Renal cortex interstitium (tissue), 11 donors: ENCODE measurements at regions not wholly inside any gene's neighbourhood (a gene's known extent, or its start where the extent isn't known, plus 50 kb on each side); places are given as distances from the start of the nearest gene placed in this dataset.
"Not testable (repeated sequence)": the region's sequence is repeated elsewhere in the genome, so short reads cannot be mapped to it uniquely, and the experiment has no call there.

Source experiments
- DNase-seq, 11 donors: peaks; one replicate each; pipeline ENCODE4 v3.0.0-alpha.2; 2013; ENCODE audit warnings: low read depth in 9 of 11, low spot score in 4 of 11; ENCODE audit errors: extremely low read depth in 1 of 11

GRCh38 chr10:85316276-85316675 is 987.9 kb downstream of the CCSER2 start:
- DNase-seq: no peak

DNA sequence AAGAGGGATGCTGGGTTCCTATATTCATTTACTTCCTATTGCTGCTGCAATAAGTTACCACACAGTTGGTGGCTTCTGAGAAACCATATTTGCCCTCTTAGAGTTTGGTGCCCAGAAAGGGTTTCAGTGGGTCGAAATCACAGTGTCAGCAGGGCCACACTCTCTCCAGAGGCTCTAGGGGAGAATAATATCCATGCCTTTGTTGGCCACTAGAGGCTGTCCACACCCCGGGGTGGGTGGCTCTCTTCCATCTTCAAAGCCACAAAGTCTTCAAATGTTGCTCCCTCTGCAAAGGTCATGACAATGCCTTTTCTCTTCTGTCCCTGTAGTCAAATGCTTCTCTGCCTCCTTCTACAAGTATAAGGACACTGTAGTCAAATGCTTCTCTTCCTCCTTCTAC is 989.4 kb downstream of the CCSER2 start:
- no peak for DNase-seq

DNA sequence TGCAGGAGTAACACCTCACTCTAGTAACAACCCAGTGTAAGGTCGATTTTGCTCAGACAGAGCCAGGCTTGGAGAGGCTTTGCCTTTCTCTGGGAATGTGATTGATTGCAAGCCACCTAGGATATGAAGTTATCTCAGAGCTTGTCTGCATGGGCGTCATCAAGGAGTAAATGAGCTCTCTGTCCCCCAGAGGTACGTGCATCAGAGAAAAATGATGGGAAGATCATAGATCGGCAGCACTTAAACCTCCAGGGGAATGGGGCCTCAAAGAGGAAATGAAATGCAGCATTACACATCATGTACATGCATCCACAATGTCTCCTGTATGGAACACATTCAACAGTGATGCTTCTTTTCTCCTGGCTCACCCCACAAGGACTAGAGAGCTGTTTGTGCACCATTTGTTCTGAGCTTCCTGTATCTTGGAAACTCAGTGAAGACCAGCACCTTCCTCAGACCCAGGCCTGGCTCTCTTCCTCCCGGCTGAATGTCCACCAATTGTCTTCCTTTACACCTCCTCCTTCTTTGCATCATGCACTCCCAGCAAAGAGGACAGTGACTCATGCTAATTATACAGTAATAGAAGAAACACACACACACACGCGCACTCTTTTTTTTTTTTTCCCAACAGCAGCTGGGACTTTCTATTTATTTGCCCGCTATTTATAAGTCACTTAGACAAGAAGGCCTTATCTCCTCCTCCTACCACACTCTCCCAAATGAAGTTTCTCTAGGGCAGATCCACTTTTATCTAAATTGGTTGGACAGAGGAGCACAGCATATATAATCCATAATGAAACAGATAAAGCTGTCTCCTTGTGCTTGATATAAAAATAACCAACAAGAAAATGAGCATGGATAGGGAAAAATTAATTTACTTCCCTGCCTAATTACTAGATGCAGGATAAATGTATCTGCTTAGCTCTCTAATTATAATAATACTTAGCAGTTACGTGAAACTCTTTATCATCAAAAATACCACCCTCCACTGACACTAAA is 990.7 kb downstream of the CCSER2 start:
- peak in 3 of 11 donors; percentile 5 to 9 (median 9) for DNase-seq

DNA sequence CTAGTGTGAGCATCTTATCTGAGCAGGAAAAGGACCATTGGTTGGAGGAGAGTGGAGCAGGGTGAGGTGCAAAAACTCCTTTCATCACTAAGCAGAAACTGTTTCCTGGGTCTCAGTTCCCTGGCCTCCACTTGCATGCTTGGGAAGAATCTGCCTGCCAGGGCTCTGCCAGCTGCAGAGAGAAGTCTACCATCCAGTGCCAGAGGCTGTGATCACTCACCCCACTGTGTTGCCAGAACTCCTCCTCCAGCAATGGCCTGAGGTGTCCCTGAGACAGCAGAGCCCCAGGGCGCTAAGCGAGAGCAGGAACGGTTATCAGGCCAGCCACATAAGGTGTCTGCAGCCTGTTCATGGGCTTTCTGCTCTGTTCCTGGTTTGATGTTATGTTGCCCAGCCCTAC is 991.4 kb downstream of the CCSER2 start:
- no peak for DNase-seq

DNA sequence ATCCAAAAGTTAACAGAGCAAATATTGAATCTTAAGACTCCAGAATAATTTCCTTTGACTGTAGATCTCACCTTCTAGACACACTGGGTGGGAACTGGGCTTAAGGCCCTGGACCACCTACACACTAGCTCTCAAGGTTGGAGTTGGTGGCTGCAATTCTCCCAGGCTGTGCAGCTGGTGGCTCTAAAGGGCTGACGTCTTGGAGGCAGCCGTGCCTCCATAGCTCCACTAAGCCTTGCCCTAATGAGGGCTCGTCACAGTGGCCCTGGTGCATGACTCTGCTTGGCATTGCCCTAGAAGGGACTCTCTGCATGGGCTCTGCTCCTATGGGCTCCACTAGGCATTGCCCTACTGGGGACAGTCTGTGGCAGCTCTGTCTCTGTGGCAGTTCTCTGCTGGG is 1005.2 kb downstream of the CCSER2 start:
- no peak for DNase-seq

GRCh38 chr10:85362401-85362800 is 1004.2 kb downstream of the GRID1 start:
- no peak for DNase-seq

DNA sequence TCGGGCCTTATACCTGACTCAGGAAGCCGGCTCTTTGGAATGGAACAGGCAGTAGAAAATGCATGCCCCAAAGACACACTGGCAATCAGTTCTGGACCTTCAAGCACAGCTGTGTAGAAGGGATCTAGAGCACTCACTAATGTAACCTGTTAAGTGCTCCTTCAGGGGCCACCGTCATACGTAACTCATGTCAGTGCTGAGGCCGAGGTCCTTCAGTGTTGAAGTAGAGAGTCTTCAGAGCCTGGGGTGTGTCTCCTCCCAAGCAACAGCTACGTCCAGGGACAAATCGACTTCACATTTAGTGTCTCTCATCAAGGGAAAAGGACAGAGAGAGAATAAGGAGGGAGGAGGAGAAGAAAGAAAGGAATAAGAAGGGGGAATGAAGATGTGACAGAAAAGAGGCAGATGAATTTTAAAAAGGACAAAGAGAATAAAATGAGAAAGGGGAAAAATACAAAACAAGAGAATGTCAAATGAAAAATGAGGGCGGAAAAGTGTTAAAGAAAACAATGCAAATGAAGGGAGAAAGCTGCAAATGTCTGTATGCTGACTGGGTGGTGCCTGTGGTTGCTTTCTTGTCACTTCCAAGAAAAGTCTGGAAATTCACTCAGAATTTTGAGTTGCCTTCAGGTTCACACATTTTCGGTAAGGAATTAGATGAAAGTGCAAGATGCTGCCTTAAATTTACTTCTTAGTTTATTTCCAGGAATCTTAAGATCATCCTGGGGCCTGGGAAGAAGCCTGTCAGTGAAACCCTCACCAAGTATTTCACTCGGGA is 989.4 kb downstream of the GRID1 start:
- no peak for DNase-seq

DNA sequence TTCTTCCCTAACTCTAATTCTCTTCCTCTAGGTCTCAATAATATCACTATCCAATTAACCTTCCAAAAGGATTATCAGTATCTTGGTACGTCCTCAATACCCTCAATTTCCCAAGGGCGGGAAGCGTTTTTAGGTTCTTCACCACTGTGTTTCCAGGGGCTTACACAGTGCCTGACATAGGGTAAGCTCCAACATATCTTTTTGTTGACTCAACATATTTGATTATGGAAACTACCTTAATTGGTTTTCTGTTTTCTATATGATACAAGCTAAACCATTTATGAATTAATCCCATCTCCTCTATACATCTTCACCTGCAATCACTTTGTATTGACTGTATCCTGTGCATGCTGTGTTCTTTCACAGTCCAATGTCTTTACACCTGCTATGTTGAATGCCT is 987.3 kb downstream of the GRID1 start:
- no peak for DNase-seq

GRCh38 chr10:85400981-85401695 is 965.5 kb downstream of the GRID1 start:
- DNase-seq: no peak

DNA sequence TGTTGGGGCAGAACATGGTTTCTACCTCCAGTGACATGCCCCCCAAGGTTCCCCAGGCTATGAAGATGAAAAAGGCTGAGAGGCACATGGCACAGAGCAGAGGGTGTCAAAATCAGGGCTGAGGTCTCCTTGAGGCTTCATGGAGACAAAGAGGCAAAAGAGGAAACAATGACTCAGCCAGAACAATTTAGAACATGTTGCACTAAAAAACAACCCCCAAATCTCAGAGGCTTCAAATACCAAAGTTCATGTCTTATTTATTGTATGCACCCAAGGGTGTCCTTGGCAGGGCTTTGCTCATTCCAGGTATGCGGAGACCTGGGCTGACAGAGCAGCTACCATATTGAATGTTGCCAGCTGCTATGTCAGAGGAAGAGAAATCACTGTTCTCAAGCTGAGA is 964.1 kb downstream of the GRID1 start:
- no peak for DNase-seq

- DNase-seq: no peak
These were observed 959.5 kb downstream of the GRID1 start for GRCh38 chr10:85407088-85407487.

GRCh38 chr10:85408388-85408787 is 958.2 kb downstream of the GRID1 start:
- no peak for DNase-seq

DNA sequence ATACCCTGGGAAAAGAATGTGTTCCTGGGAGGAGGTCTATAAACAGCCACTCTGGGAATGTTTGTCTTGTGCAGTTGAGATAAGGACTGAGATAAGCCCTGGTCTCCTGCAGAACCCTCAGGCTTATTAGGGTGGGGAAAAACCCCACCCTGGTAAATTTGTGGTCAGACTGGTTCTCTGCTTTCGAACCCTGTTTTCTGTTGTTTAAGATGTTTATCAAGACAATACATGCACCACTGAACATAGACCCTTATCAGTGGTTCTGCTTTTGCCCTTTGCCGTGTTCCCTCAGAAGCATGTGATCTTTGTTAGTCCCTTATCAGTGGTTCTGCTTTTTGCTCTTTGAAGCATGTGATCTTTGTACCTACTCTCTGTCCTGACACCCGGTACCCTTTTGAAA is 956.0 kb downstream of the GRID1 start:
- not testable (repeated sequence) for DNase-seq

GRCh38 chr10:85413570-85413969 is 953.0 kb downstream of the GRID1 start:
- DNase-seq: no peak

DNA sequence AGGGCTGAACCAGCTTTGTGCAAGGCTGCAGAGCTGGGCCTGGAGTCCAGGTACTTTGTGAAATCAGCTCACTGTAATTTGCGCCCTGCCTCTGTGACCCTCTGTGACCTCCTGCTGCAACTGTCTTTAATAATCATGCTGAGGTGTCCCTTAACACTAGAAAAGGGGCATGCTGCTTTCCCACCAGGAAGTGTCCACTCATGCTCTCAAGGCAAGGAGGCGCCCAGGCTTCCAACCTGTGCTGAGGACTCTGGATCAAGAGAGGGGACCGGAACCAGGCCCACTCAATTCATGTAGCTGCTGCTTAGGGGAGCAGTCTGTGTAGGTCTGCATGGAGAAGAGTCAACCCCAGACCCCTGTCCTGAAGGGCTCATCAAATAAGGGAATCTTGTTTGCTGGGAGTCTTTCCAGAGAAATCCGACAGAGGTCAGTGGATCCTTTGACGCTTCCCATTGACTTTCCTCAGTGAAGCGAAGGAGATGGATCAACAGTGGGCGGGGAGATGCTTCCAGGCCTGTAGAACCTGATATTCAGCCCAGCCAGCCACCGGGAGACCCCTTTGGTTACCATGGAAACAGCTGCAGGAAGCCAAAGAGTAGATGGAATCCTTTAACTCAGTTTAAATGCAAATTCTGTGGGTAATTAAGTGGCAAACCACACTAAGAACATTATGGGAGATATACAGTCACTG is 945.9 kb downstream of the GRID1 start:
- no peak for DNase-seq

GRCh38 chr10:85421421-85421820 is 945.2 kb downstream of the GRID1 start:
- no peak for DNase-seq

DNA sequence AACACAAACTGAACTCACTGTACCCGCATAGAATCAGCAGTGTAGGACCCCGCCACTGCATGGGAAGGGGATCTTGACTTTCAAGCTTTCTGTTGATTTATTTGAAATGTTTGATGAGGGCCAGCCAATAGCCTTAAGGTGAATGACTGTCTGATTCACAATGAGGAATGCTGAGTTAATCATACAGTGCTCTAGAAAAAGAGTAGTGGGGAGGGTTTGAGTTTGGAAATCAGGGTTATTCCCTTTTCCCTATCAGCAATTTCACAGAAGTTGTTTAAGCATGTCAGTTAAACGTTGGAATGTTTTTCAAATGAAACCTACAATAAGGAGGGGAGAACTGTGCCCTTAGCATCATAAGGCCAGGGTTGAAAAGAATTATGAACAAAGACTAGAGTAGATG is 937.5 kb downstream of the GRID1 start:
- DNase-seq: no peak

GRCh38 chr10:85430991-85431390 is 935.6 kb downstream of the GRID1 start:
- no peak for DNase-seq

GRCh38 chr10:85433248-85433647 is 933.3 kb downstream of the GRID1 start:
- no peak for DNase-seq
